ENCODE measurements at regions not wholly inside any gene's neighbourhood (a gene's known extent, or its start where the extent isn't known, plus 50 kb on each side); places are given as distances from the start of the nearest gene placed in this dataset.

DNA sequence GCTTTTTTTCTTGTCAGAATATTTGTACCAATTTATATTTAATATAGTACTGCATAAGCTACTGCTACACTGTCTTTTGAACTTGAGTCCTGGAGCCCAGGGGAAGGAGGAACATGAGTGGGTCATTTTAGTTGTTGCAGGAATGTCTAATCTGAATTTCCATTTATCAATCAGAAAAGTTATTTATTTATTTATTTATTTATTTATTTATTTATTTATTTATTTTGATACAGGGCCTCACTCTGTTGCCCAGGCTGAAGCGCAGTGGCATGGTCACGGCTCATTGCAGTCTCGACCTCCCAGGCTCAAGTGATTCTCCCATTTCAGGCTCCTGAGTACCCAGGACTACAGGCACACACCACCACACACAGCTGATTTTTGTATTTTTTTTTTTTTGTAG lies 712.6 kb downstream of the NR2F1-AS1 start:
- DNase-seq: no peak
- Histone ChIP-seq H3K27ac (ENCODE audit: low read depth in 2 of 2, low read length in 2 of 2) (no peak overlapping the region), H3K36me3 (ENCODE audit: control insufficient read depth in 2 of 3, insufficient read depth in 3 of 3, low read length in 3 of 3) (no peaks in the 10 kb centered on the region), H3K27me3 (ENCODE audit: control insufficient read depth, insufficient read depth, low read length) (no peaks in the 10 kb centered on the region), H3K4me1 (ENCODE audit: control insufficient read depth in 2 of 3, insufficient read depth in 2 of 3, low read depth in 1 of 3, low read length in 3 of 3) (no peaks in the 10 kb centered on the region), H3K9me3 (ENCODE audit: control insufficient read depth in 2 of 3, insufficient read depth in 1 of 3, low read length in 3 of 3) (peaks cover 0 to 3% (median 0%) of the 10 kb centered on the region in 3 donors), H3K4me3 (ENCODE audit: low read length in 3 of 3) (no peak overlapping the region), H3K9ac (ENCODE audit: low read length in 3 of 3) (no peak overlapping the region)
- intact Hi-C loops (cut with DNase I): no loop called here
- no peak for FAIRE-seq
- TF ChIP-seq, protein P1, sequence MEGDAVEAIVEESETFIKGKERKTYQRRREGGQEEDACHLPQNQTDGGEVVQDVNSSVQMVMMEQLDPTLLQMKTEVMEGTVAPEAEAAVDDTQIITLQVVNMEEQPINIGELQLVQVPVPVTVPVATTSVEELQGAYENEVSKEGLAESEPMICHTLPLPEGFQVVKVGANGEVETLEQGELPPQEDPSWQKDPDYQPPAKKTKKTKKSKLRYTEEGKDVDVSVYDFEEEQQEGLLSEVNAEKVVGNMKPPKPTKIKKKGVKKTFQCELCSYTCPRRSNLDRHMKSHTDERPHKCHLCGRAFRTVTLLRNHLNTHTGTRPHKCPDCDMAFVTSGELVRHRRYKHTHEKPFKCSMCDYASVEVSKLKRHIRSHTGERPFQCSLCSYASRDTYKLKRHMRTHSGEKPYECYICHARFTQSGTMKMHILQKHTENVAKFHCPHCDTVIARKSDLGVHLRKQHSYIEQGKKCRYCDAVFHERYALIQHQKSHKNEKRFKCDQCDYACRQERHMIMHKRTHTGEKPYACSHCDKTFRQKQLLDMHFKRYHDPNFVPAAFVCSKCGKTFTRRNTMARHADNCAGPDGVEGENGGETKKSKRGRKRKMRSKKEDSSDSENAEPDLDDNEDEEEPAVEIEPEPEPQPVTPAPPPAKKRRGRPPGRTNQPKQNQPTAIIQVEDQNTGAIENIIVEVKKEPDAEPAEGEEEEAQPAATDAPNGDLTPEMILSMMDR (IDR thresholded peaks at IDR 0.05; ENCODE audit: borderline replicate concordance, extremely low read depth, insufficient read depth): no peak

DNA sequence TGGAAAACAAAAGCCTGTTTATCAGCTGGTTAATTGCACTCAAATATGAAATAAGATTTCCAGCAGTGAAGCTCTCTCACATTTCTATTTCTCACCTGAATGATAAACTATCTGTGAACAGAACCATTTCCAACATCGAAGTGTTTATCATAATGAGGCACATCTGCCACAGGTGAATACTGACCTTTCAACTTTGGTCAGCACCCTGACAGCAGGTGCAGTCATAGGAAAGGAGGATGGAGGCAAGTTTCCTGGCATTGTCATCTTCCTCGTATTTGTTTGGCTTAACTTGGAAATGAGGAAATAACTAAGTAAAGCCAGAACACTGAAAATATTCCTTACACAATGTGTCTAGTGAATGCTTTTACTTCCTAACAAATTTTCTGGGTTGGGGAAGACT lies 716.4 kb downstream of the NR2F1-AS1 start:
- TF ChIP-seq, protein P1 (IDR thresholded peaks at IDR 0.05; ENCODE audit: borderline replicate concordance, extremely low read depth, insufficient read depth): no peak
- no peaks in the 10 kb centered on the region for H3K9me3 ChIP-seq (ENCODE audit: control insufficient read depth in 2 of 3, insufficient read depth in 1 of 3, low read length in 3 of 3)
- H3K27ac ChIP-seq (ENCODE audit: low read depth in 2 of 2, low read length in 2 of 2): no peak overlapping the region
- H3K9ac ChIP-seq (ENCODE audit: low read length in 3 of 3): no peak overlapping the region
- FAIRE-seq (no peak), DNase-seq (no peak)
- no peaks in the 10 kb centered on the region for H3K27me3 ChIP-seq (ENCODE audit: control insufficient read depth, insufficient read depth, low read length)
- no peaks in the 10 kb centered on the region for H3K4me1 ChIP-seq (ENCODE audit: control insufficient read depth in 2 of 3, insufficient read depth in 2 of 3, low read depth in 1 of 3, low read length in 3 of 3)
- intact Hi-C loops (cut with DNase I): no loop called here
- no peak overlapping the region for H3K4me3 ChIP-seq (ENCODE audit: low read length in 3 of 3)
- H3K36me3 ChIP-seq (ENCODE audit: control insufficient read depth in 2 of 3, insufficient read depth in 3 of 3, low read length in 3 of 3): no peaks in the 10 kb centered on the region

DNA sequence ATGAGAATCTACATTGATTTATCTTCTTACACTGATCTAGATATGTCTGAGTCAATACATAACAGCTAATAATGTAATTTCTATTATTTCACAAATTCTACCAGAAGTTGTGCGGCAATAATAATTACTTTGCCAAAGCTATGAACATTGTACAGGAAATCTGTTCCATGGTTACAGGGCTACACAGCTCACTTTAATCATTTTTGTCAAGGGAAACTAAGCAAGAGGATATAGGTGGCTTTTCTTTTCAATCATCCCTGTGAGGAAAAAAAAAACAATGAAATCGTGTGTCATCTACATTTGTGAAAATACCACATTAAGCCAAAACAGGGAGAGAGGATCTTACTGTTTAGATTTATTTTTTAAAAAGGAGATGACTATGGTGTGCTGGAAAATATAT lies 717.4 kb downstream of the NR2F1-AS1 start:
- Histone ChIP-seq H3K9me3 (ENCODE audit: control insufficient read depth in 2 of 3, insufficient read depth in 1 of 3, low read length in 3 of 3) (no peaks in the 10 kb centered on the region), H3K4me1 (ENCODE audit: control insufficient read depth in 2 of 3, insufficient read depth in 2 of 3, low read depth in 1 of 3, low read length in 3 of 3) (no peaks in the 10 kb centered on the region), H3K36me3 (ENCODE audit: control insufficient read depth in 2 of 3, insufficient read depth in 3 of 3, low read length in 3 of 3) (no peaks in the 10 kb centered on the region), H3K27ac (ENCODE audit: low read depth in 2 of 2, low read length in 2 of 2) (no peak overlapping the region), H3K27me3 (ENCODE audit: control insufficient read depth, insufficient read depth, low read length) (no peaks in the 10 kb centered on the region), H3K4me3 (ENCODE audit: low read length in 3 of 3) (no peak overlapping the region), H3K9ac (ENCODE audit: low read length in 3 of 3) (no peak overlapping the region)
- DNase-seq (no peak), FAIRE-seq (no peak)
- TF ChIP-seq, protein P1 (IDR thresholded peaks at IDR 0.05; ENCODE audit: borderline replicate concordance, extremely low read depth, insufficient read depth): no peak
- intact Hi-C loops (cut with DNase I): no loop called here
